ENCODE measurements at regions not wholly inside any gene's neighbourhood (a gene's known extent, or its start where the extent isn't known, plus 50 kb on each side); places are given as distances from the start of the nearest gene placed in this dataset.

GRCh38 chr17:62859146-62859545, 51.0 kb upstream of the MARCHF10 start:
- no peak for TF ChIP-seq CTCF (IDR thresholded peaks at IDR 0.05)
- TF ChIP-seq EZH2phosphoT487 (IDR thresholded peaks at IDR 0.05): no peak

Measured in neural progenitor cell (in vitro differentiated cells).